Superior temporal gyrus (tissue), 1 donor: ENCODE measurements at regions not wholly inside any gene's neighbourhood (a gene's known extent, or its start where the extent isn't known, plus 50 kb on each side); places are given as distances from the start of the nearest gene placed in this dataset.
"Not testable (repeated sequence)": the region's sequence is repeated elsewhere in the genome, so short reads cannot be mapped to it uniquely, and the experiment has no call there.

Experiments
- DNase-seq: peaks from one replicate; pipeline ENCODE4 v3.0.0-alpha.2; 2016; ENCODE audit errors: extremely low spot score

GRCh38 chr4:1561286-1561990 is 122.7 kb downstream of the FAM53A start:
- no peak for DNase-seq

- DNase-seq: no peak
Measured at GRCh38 chr4:1559896-1560650, 124.0 kb downstream of the FAM53A start.

GRCh38 chr4:1558205-1558604 is 125.9 kb downstream of the FAM53A start:
- no peak for DNase-seq

- DNase-seq: no peak
Measured at GRCh38 chr4:1557221-1557597, 126.9 kb downstream of the FAM53A start.

GRCh38 chr4:1556541-1557220 is 127.4 kb downstream of the FAM53A start:
- no peak for DNase-seq

GRCh38 chr4:1554876-1555265 is 129.2 kb downstream of the FAM53A start:
- no peak for DNase-seq

GRCh38 chr4:1554246-1554875 is 129.8 kb downstream of the FAM53A start:
- no peak for DNase-seq

- DNase-seq: no peak
Measured at GRCh38 chr4:1553365-1553764, 130.7 kb downstream of the FAM53A start.

- no peak for DNase-seq
Measured at GRCh38 chr4:1552451-1552850, 131.7 kb downstream of the FAM53A start.

- DNase-seq: no peak
Measured at GRCh38 chr4:1551211-1551610, 132.9 kb downstream of the FAM53A start.

- no peak for DNase-seq
Measured at GRCh38 chr4:1550122-1551070, 133.7 kb downstream of the FAM53A start.

GRCh38 chr4:1549638-1550035 is 134.5 kb downstream of the FAM53A start:
- DNase-seq: no peak

- DNase-seq: peak; percentile 10
Measured at GRCh38 chr4:1548827-1549637, 135.1 kb downstream of the FAM53A start.

- DNase-seq: no peak
Measured at GRCh38 chr4:1547856-1548826, 136.0 kb downstream of the FAM53A start.

GRCh38 chr4:1547131-1547855 is 136.8 kb downstream of the FAM53A start:
- no peak for DNase-seq

- DNase-seq: no peak
Measured at GRCh38 chr4:1544861-1545281, 138.6 kb upstream of the NKX1-1 start.

- DNase-seq: not testable (repeated sequence)
Measured at GRCh38 chr4:1544435-1544834, 138.2 kb upstream of the NKX1-1 start.

GRCh38 chr4:1543976-1544375 is 137.7 kb upstream of the NKX1-1 start:
- no peak for DNase-seq
